ENCODE measurements at regions not wholly inside any gene's neighbourhood (a gene's known extent, or its start where the extent isn't known, plus 50 kb on each side); places are given as distances from the start of the nearest gene placed in this dataset.

DNA sequence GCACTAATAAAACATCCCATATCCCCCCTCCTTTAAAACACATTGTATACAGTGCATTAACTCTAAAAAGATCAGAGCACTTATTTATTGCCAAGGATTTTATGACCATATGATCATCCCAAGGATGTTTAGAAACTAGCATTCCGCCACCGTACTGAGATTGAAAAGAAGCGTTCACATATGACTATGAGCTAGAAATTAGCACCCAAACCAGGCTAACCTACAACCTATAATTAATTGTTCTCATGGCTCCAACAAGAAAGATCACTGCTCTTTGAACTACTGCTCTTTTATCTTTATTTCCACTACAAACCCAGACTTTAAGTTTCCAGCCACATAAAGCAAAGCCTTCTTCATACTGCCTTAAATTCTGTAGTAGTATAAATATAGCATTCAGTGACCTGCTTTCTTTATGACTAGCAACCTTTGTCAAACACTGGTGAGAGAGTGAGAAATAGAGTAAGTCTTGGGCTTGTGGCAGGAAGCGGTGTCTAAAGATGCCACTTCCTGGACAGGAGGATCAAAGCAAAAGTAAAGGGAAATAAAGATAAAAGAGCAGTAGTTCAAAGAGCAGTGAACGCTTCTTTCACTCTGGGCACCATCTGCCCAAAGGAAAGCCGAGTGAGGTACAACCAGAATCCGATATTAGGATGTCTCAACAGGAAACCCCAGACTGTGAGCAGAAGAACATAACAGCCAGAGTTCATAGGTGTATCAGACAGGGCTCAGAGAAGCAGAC, 151.1 kb upstream of the ERCC6L2 start:
- TF ChIP-seq CTCF (conservative IDR thresholded peaks at IDR 0.05; ENCODE audit: low read depth, low read length) (no peak), POLR2A (IDR thresholded peaks at IDR 0.05; ENCODE audit: low read depth, low read length) (no peak), FOS (IDR thresholded peaks at IDR 0.05; ENCODE audit: low read depth, low read length) (no peak), MAFK (IDR thresholded peaks at IDR 0.05; ENCODE audit: low read depth, low read length) (no peak), MXI1 (IDR thresholded peaks at IDR 0.05; ENCODE audit: borderline replicate concordance, low read depth, low read length) (no peak), RCOR1 (IDR thresholded peaks at IDR 0.05; ENCODE audit: insufficient replicate concordance, low read length) (no peak), CEBPB (IDR thresholded peaks at IDR 0.05; ENCODE audit: low read depth, low read length) (no peak), RAD21 (IDR thresholded peaks at IDR 0.05; ENCODE audit: low read length) (no peak), CHD1 (IDR thresholded peaks at IDR 0.05; ENCODE audit: low read depth, low read length) (no peak), NFE2L2 (IDR thresholded peaks at IDR 0.05; ENCODE audit: low read depth, low read length) (no peak)
- TF ChIP-seq, protein P1, sequence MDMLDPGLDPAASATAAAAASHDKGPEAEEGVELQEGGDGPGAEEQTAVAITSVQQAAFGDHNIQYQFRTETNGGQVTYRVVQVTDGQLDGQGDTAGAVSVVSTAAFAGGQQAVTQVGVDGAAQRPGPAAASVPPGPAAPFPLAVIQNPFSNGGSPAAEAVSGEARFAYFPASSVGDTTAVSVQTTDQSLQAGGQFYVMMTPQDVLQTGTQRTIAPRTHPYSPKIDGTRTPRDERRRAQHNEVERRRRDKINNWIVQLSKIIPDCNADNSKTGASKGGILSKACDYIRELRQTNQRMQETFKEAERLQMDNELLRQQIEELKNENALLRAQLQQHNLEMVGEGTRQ (IDR thresholded peaks at IDR 0.05; ENCODE audit: low read depth, low read length), result no peak
- TF ChIP-seq, protein P2, sequence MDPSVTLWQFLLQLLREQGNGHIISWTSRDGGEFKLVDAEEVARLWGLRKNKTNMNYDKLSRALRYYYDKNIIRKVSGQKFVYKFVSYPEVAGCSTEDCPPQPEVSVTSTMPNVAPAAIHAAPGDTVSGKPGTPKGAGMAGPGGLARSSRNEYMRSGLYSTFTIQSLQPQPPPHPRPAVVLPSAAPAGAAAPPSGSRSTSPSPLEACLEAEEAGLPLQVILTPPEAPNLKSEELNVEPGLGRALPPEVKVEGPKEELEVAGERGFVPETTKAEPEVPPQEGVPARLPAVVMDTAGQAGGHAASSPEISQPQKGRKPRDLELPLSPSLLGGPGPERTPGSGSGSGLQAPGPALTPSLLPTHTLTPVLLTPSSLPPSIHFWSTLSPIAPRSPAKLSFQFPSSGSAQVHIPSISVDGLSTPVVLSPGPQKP (IDR thresholded peaks at IDR 0.05; ENCODE audit: borderline replicate concordance, low read depth, low read length), result no peak
